ENCODE measurements at regions not wholly inside any gene's neighbourhood (a gene's known extent, or its start where the extent isn't known, plus 50 kb on each side); places are given as distances from the start of the nearest gene placed in this dataset.

- TF ChIP-seq, protein P1, sequence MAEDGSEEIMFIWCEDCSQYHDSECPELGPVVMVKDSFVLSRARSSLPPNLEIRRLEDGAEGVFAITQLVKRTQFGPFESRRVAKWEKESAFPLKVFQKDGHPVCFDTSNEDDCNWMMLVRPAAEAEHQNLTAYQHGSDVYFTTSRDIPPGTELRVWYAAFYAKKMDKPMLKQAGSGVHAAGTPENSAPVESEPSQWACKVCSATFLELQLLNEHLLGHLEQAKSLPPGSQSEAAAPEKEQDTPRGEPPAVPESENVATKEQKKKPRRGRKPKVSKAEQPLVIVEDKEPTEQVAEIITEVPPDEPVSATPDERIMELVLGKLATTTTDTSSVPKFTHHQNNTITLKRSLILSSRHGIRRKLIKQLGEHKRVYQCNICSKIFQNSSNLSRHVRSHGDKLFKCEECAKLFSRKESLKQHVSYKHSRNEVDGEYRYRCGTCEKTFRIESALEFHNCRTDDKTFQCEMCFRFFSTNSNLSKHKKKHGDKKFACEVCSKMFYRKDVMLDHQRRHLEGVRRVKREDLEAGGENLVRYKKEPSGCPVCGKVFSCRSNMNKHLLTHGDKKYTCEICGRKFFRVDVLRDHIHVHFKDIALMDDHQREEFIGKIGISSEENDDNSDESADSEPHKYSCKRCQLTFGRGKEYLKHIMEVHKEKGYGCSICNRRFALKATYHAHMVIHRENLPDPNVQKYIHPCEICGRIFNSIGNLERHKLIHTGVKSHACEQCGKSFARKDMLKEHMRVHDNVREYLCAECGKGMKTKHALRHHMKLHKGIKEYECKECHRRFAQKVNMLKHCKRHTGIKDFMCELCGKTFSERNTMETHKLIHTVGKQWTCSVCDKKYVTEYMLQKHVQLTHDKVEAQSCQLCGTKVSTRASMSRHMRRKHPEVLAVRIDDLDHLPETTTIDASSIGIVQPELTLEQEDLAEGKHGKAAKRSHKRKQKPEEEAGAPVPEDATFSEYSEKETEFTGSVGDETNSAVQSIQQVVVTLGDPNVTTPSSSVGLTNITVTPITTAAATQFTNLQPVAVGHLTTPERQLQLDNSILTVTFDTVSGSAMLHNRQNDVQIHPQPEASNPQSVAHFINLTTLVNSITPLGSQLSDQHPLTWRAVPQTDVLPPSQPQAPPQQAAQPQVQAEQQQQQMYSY (CRISPR knock-in tag; IDR thresholded peaks at IDR 0.05) = no peak
- TF ChIP-seq HMGXB4 (CRISPR knock-in tag; IDR thresholded peaks at IDR 0.05) (no peak), GRHL2 (CRISPR knock-in tag; IDR thresholded peaks at IDR 0.05; ENCODE audit: insufficient replicate concordance, severe bottlenecking) (no peak), GABPB1 (CRISPR knock-in tag; IDR thresholded peaks at IDR 0.05) (no peak), CTCF (IDR thresholded peaks at IDR 0.05) (peak; percentile 73), NFATC4 (CRISPR knock-in tag; IDR thresholded peaks at IDR 0.05) (no peak), RELA (CRISPR knock-in tag; IDR thresholded peaks at IDR 0.05; ENCODE audit: borderline replicate concordance) (no peak), OVOL2 (CRISPR knock-in tag; IDR thresholded peaks at IDR 0.05; ENCODE audit: borderline replicate concordance) (no peak), IRF2 (CRISPR knock-in tag; IDR thresholded peaks at IDR 0.05; ENCODE audit: borderline replicate concordance, low read depth) (no peak)
- TF ChIP-seq, protein P2, sequence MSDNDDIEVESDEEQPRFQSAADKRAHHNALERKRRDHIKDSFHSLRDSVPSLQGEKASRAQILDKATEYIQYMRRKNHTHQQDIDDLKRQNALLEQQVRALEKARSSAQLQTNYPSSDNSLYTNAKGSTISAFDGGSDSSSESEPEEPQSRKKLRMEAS (CRISPR knock-in tag; IDR thresholded peaks at IDR 0.05) = no peak
- TF ChIP-seq, protein P3, sequence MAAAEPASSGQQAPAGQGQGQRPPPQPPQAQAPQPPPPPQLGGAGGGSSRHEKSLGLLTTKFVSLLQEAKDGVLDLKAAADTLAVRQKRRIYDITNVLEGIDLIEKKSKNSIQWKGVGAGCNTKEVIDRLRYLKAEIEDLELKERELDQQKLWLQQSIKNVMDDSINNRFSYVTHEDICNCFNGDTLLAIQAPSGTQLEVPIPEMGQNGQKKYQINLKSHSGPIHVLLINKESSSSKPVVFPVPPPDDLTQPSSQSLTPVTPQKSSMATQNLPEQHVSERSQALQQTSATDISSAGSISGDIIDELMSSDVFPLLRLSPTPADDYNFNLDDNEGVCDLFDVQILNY (CRISPR knock-in tag; IDR thresholded peaks at IDR 0.05) = no peak
Observed at GRCh38 chr2:176638167-176639015, 369.1 kb downstream of the MTX2 start.

All from WTC11 (cell line).